ENCODE measurements at regions not wholly inside any gene's neighbourhood (a gene's known extent, or its start where the extent isn't known, plus 50 kb on each side); places are given as distances from the start of the nearest gene placed in this dataset.

GRCh38 chrX:98191003-98191402, 1307.3 kb downstream of the RPA4 start:
- H2AK9ac ChIP-seq (replicated peaks; ENCODE audit: low read depth, low read length, poor library complexity), result no peak overlapping the region
- no peak overlapping the region for H4K8ac ChIP-seq (ENCODE audit: low read depth in 2 of 2, low read length in 2 of 2)
- intact Hi-C loops (cut with micrococcal nuclease), result no loop called here
- no peaks in the 10 kb centered on the region for H3K9me3 ChIP-seq (ENCODE audit: control insufficient read depth, insufficient read depth, low read length)
- in situ Hi-C loops (cut with MboI; ENCODE audit: low sequenced_read_pairs), result no loop called here
- H2BK120ac ChIP-seq (ENCODE audit: low read depth, low read length), result no peak overlapping the region
- H2BK20ac ChIP-seq (ENCODE audit: low read depth, low read length), result no peak overlapping the region
- H3K79me1 ChIP-seq (ENCODE audit: low read depth in 1 of 2, low read length in 2 of 2), result no peaks in the 10 kb centered on the region
- TF ChIP-seq MAZ (IDR thresholded peaks at IDR 0.05; ENCODE audit: borderline replicate concordance, low read depth, low read length) (no peak), RCOR1 (IDR thresholded peaks at IDR 0.05; ENCODE audit: insufficient replicate concordance, low read length) (no peak), FOS (IDR thresholded peaks at IDR 0.05; ENCODE audit: low read depth, low read length) (no peak), RAD21 (IDR thresholded peaks at IDR 0.05; ENCODE audit: low read length) (no peak), RFX5 (IDR thresholded peaks at IDR 0.05; ENCODE audit: low read depth, low read length) (no peak), USF2 (IDR thresholded peaks at IDR 0.05; ENCODE audit: low read depth, low read length) (no peak), MXI1 (IDR thresholded peaks at IDR 0.05; ENCODE audit: borderline replicate concordance, low read depth, low read length) (no peak), CTCF (conservative IDR thresholded peaks at IDR 0.05; ENCODE audit: low read depth, low read length) (no peak), CEBPB (IDR thresholded peaks at IDR 0.05; ENCODE audit: low read depth, low read length) (no peak), ELK1 (IDR thresholded peaks at IDR 0.05; ENCODE audit: borderline replicate concordance, low read depth, low read length) (no peak), MAFK (IDR thresholded peaks at IDR 0.05; ENCODE audit: low read depth, low read length) (no peak), POLR2A (IDR thresholded peaks at IDR 0.05; ENCODE audit: low read depth, low read length) (no peak), CHD1 (IDR thresholded peaks at IDR 0.05; ENCODE audit: low read depth, low read length) (no peak), NFE2L2 (IDR thresholded peaks at IDR 0.05; ENCODE audit: low read depth, low read length) (no peak), SMC3 (IDR thresholded peaks at IDR 0.05; ENCODE audit: low read depth, low read length) (no peak), BHLHE40 (IDR thresholded peaks at IDR 0.05; ENCODE audit: low read depth, low read length) (no peak)
- no peak overlapping the region for H3K18ac ChIP-seq (ENCODE audit: low read depth, low read length)
- CTCF ChIA-PET, result no interaction called here
- no peaks in the 10 kb centered on the region for H3K9me1 ChIP-seq (ENCODE audit: insufficient read depth, low read length)
- no peak overlapping the region for H2BK15ac ChIP-seq (ENCODE audit: low read depth, low read length)
- H4K20me1 ChIP-seq (ENCODE audit: insufficient read depth, low read length), result no peaks in the 10 kb centered on the region
- POLR2A ChIA-PET (ENCODE audit: unreplicated experiment), result no interaction called here
- H4K91ac ChIP-seq (ENCODE audit: insufficient read depth, low read depth, low read length), result no peak overlapping the region
- dilution Hi-C loops (cut with HindIII; ENCODE audit: low sequenced_read_pairs, unreplicated experiment), result no loop called here
- BruUV-seq (replicated peaks), result no TSS peak
- no peak overlapping the region for H4K5ac ChIP-seq (ENCODE audit: low read depth, low read length)
- no peak overlapping the region for H3K4me3 ChIP-seq (ENCODE audit: insufficient read depth, low read depth, low read length)
- no peak overlapping the region for H3K23ac ChIP-seq (ENCODE audit: low read depth, low read length)
- WGBS, 2 experiments (ENCODE audit: extremely low coverage in 2 of 2, insufficient read length in 1 of 2), result no CpG with 5 or more reads among the region's 1 CpG
- H2BK5ac ChIP-seq (ENCODE audit: low read depth, low read length, poor library complexity, severe bottlenecking), result no peak overlapping the region
- H3K4me2 ChIP-seq (ENCODE audit: low read depth, low read length), result no peak overlapping the region
- H3K4me1 ChIP-seq (ENCODE audit: control insufficient read depth, insufficient read depth, low read length), result no peaks in the 10 kb centered on the region
- H3K27ac ChIP-seq (ENCODE audit: insufficient read depth, low read length), result no peak overlapping the region
- H3K36me3 ChIP-seq (ENCODE audit: control insufficient read depth, insufficient read depth, low read length), result no peaks in the 10 kb centered on the region
- no peak overlapping the region for H2AK5ac ChIP-seq (ENCODE audit: low read depth, low read length)
- DNase-seq, result no peak
- no peaks in the 10 kb centered on the region for H3K27me3 ChIP-seq (ENCODE audit: control insufficient read depth, insufficient read depth, low read length)
- no peak overlapping the region for H3K14ac ChIP-seq (replicated peaks; ENCODE audit: low read depth, low read length)
- H2AFZ ChIP-seq (replicated peaks; ENCODE audit: low read length, poor library complexity), result no peak overlapping the region
- H3K9ac ChIP-seq (ENCODE audit: low read depth, low read length), result no peak overlapping the region
- no peak overlapping the region for H3K56ac ChIP-seq (ENCODE audit: extremely low read depth, insufficient read depth, low read length)
- no peak overlapping the region for H3K4ac ChIP-seq (ENCODE audit: low read depth, low read length)
- ATAC-seq (ENCODE audit: low read depth), result no peak
